HG02798 (cell line): ENCODE measurements at regions not wholly inside any gene's neighbourhood (a gene's known extent, or its start where the extent isn't known, plus 50 kb on each side); places are given as distances from the start of the nearest gene placed in this dataset.

Experiments
- ATAC-seq: cut with Tn5 transposase; IDR thresholded peaks from one replicate; pipeline ENCODE4 v1.9.1; 2021; ENCODE audit warnings: mild to moderate bottlenecking; ENCODE audit not compliant: unreplicated experiment, poor library complexity

- ATAC-seq, result no peak
Observed at GRCh38 chr2:118668431-118669424, 178.7 kb downstream of the EN1 start.

GRCh38 chr2:118667964-118668363, 179.5 kb downstream of the EN1 start:
- ATAC-seq, result no peak

GRCh38 chr2:118667348-118667747, 180.1 kb downstream of the EN1 start:
- no peak for ATAC-seq

- no peak for ATAC-seq
Observed at GRCh38 chr2:118665784-118666529, 181.5 kb downstream of the EN1 start.

GRCh38 chr2:118661179-118661578, 186.3 kb downstream of the EN1 start:
- no peak for ATAC-seq

- no peak for ATAC-seq
Observed at GRCh38 chr2:118658596-118659198, 188.8 kb downstream of the EN1 start.

GRCh38 chr2:118657466-118657865, 190.0 kb downstream of the EN1 start:
- ATAC-seq, result no peak

- no peak for ATAC-seq
Observed at GRCh38 chr2:118654945-118655344, 192.5 kb downstream of the EN1 start.

- ATAC-seq, result no peak
Observed at GRCh38 chr2:118650327-118650726, 197.1 kb downstream of the EN1 start.

GRCh38 chr2:118645876-118646275, 201.6 kb downstream of the EN1 start:
- no peak for ATAC-seq

- no peak for ATAC-seq
Observed at GRCh38 chr2:118644190-118644589, 203.3 kb downstream of the EN1 start.

- no peak for ATAC-seq
Observed at GRCh38 chr2:118643294-118643693, 204.2 kb downstream of the EN1 start.

GRCh38 chr2:118642501-118642900, 204.9 kb downstream of the EN1 start:
- ATAC-seq, result no peak

- ATAC-seq, result no peak
Observed at GRCh38 chr2:118641711-118642110, 205.7 kb downstream of the EN1 start.

- no peak for ATAC-seq
Observed at GRCh38 chr2:118639371-118639770, 208.1 kb downstream of the EN1 start.

- no peak for ATAC-seq
Observed at GRCh38 chr2:118638453-118638852, 209.0 kb downstream of the EN1 start.

GRCh38 chr2:118635891-118636290, 211.6 kb downstream of the EN1 start:
- no peak for ATAC-seq

- no peak for ATAC-seq
Observed at GRCh38 chr2:118634876-118635275, 212.6 kb downstream of the EN1 start.

GRCh38 chr2:118633371-118634018, 214.0 kb downstream of the EN1 start:
- ATAC-seq, result no peak

- ATAC-seq, result no peak
Observed at GRCh38 chr2:118632921-118633320, 214.5 kb downstream of the EN1 start.
